OCI-LY7 (cell line): ENCODE measurements at regions not wholly inside any gene's neighbourhood (a gene's known extent, or its start where the extent isn't known, plus 50 kb on each side); places are given as distances from the start of the nearest gene placed in this dataset.

Experiments
- BruUV-seq: library from RNA; stranded (reverse); fragments of 400-500 nt; replicated peaks from 2 replicates; lab custom pipeline; 2021; lab: Mats Ljungman, UMichigan
- CTCF ChIA-PET: fragments of 300-600 bp; sonication (Branson Sonifier 250); formaldehyde crosslinking; loops from one replicate; lab custom pipeline; 2022; ENCODE audit warnings: antibody characterized with exemption; ENCODE audit not compliant: unreplicated experiment; lab: Charles Lee
- POLR2A ChIA-PET: fragments of 300-600 bp; sonication (Branson Sonifier 250); formaldehyde crosslinking; loops from one replicate; lab custom pipeline; 2022; ENCODE audit warnings: antibody characterized with exemption; lab: Charles Lee
- DNase-seq: peaks from one replicate; pipeline ENCODE4 v3.0.0-alpha.2; 2015; ENCODE audit warnings: low spot score
- H2AFZ ChIP-seq: fragments of 200-600 bp; sonication (generic), shearing (Covaris generic); 2 replicates; pipeline ENCODE4 v1.6.1; 2014; ENCODE audit warnings: mild to moderate bottlenecking, antibody characterized with exemption, low read length, moderate library complexity
- H3K27ac ChIP-seq: fragments of 200-600 bp; sonication (generic); 2 replicates; pipeline ENCODE4 v1.5.1; 2014; ENCODE audit warnings: mixed run types, low read depth, mild to moderate bottlenecking, moderate library complexity, low read length, inconsistent platforms; ENCODE audit not compliant: poor library complexity, severe bottlenecking
- H3K36me3 ChIP-seq: fragments of 200-600 bp; sonication (generic); 2 replicates; pipeline ENCODE4 v1.6.1; 2014; ENCODE audit warnings: mild to moderate bottlenecking, antibody characterized with exemption, low read length, moderate library complexity, mixed read lengths; ENCODE audit not compliant: insufficient read depth
- H3K4me1 ChIP-seq: fragments of 200-600 bp; sonication (generic); 2 replicates; pipeline ENCODE4 v1.5.1; 2014; ENCODE audit warnings: mild to moderate bottlenecking, low read length; ENCODE audit not compliant: insufficient read depth, poor library complexity, severe bottlenecking
- H3K4me2 ChIP-seq: fragments of 200-600 bp; sonication (generic); 2 replicates; pipeline ENCODE4 v1.6.1; 2014; ENCODE audit warnings: mild to moderate bottlenecking, low read length
- H3K4me3 ChIP-seq: fragments of 200-600 bp; sonication (generic); 2 replicates; pipeline ENCODE4 v1.5.1; 2014; ENCODE audit warnings: mild to moderate bottlenecking, low read depth, low read length; ENCODE audit not compliant: poor library complexity, severe bottlenecking
- H3K79me2 ChIP-seq: fragments of 200-600 bp; sonication (generic); 2 replicates; pipeline ENCODE4 v1.6.1; 2016; ENCODE audit warnings: low read depth, mild to moderate bottlenecking, low read length, moderate library complexity, mixed read lengths; ENCODE audit not compliant: insufficient read depth
- H3K9me2 ChIP-seq: fragments of 200-600 bp; sonication (generic); 2 replicates; pipeline ENCODE4 v1.6.1; 2016; ENCODE audit warnings: mild to moderate bottlenecking, low read length, mixed read lengths; ENCODE audit not compliant: insufficient read depth
- H3K9me3 ChIP-seq: fragments of 200-600 bp; sonication (generic); 2 replicates; pipeline ENCODE4 v1.6.1; 2014; ENCODE audit warnings: mild to moderate bottlenecking, mixed run types, low read length, mixed read lengths
- H4K20me1 ChIP-seq: fragments of 200-600 bp; sonication (generic); 2 replicates; pipeline ENCODE4 v1.6.1; 2014; ENCODE audit warnings: mild to moderate bottlenecking, antibody characterized with exemption, low read length, moderate library complexity, mixed read lengths; ENCODE audit not compliant: insufficient read depth
- EZH2phosphoT487 ChIP-seq: fragments of 200-600 bp; sonication (generic); IDR thresholded peaks from 2 replicates; pipeline ENCODE4 v1.6.1; 2018; ENCODE audit warnings: low read depth, borderline replicate concordance, mild to moderate bottlenecking, mixed run types, antibody characterized with exemption, low read length, moderate library complexity, mixed read lengths
- intact Hi-C: fragments of 100-400 bp; cut with micrococcal nuclease; formaldehyde crosslinking; loops from one replicate; pipeline ENCODE4 v1.10.0; 2022; ENCODE audit not compliant: unreplicated experiment
- TF ChIP-seq, protein P1 (sequence below): fragments of 200-600 bp; sonication (generic); conservative IDR thresholded peaks from 2 replicates; pipeline ENCODE4 v1.5.1; 2014; ENCODE audit warnings: mild to moderate bottlenecking, antibody characterized with exemption, low read length, moderate library complexity, mixed read lengths

DNA sequence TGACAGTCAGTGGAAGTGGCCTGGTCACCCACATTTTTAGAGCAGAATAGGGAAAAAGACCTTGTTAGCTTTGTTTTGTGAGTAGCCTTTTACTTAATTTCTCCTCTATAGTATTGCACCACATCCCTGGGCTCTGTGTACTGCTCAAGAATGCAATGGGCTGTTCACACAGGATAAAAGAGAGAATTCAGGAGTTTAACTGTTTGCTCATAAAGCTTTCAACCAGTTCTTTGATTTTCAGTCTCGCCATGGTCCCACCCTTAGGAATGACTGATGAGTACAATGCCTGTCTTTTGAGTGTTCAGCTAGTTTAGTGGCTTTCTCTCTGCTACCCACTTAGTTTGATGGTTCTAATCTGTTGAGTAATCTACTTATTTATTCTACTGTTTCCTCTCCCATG, 129.7 kb downstream of the PLG start:
- Histone ChIP-seq H3K4me1 (no peaks in the 10 kb centered on the region), H2AFZ (no peak overlapping the region), H4K20me1 (no peaks in the 10 kb centered on the region), H3K27ac (no peak overlapping the region), H3K36me3 (no peaks in the 10 kb centered on the region), H3K9me2 (no peaks in the 10 kb centered on the region), H3K4me3 (no peak overlapping the region), H3K4me2 (no peak overlapping the region), H3K9me3 (no peaks in the 10 kb centered on the region), H3K79me2 (no peaks in the 10 kb centered on the region)
- POLR2A ChIA-PET: no interaction called here
- no TSS peak for BruUV-seq
- CTCF ChIA-PET: no interaction called here
- intact Hi-C loops: no loop called here
- TF ChIP-seq, protein P1, sequence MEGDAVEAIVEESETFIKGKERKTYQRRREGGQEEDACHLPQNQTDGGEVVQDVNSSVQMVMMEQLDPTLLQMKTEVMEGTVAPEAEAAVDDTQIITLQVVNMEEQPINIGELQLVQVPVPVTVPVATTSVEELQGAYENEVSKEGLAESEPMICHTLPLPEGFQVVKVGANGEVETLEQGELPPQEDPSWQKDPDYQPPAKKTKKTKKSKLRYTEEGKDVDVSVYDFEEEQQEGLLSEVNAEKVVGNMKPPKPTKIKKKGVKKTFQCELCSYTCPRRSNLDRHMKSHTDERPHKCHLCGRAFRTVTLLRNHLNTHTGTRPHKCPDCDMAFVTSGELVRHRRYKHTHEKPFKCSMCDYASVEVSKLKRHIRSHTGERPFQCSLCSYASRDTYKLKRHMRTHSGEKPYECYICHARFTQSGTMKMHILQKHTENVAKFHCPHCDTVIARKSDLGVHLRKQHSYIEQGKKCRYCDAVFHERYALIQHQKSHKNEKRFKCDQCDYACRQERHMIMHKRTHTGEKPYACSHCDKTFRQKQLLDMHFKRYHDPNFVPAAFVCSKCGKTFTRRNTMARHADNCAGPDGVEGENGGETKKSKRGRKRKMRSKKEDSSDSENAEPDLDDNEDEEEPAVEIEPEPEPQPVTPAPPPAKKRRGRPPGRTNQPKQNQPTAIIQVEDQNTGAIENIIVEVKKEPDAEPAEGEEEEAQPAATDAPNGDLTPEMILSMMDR: no peak
- TF ChIP-seq EZH2phosphoT487: no peak
- no peak for DNase-seq

DNA sequence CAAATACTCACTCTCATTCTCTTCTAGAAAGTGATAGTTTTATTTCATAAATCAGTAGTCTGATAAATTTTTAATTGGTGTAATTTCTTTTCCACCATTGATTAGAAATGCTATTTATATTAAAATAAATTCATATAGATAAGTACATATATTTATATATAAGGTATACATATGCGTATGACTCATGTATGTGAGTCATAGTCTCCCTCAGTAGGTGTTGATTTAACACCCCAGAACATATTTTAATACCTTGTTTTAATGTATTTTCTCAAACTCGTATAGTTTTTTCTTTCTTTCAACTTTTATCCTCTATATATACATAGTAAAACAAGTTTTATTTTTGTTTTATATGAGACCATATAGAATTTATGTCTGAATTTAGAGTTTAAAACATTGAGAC, 130.4 kb downstream of the PLG start:
- no peaks in the 10 kb centered on the region for H3K4me1 ChIP-seq
- BruUV-seq: no TSS peak
- intact Hi-C loops: no loop called here
- H3K4me2 ChIP-seq: no peak overlapping the region
- TF ChIP-seq, protein P1: no peak
- TF ChIP-seq EZH2phosphoT487: no peak
- DNase-seq: no peak
- no peaks in the 10 kb centered on the region for H3K9me3 ChIP-seq
- POLR2A ChIA-PET: no interaction called here
- no peak overlapping the region for H2AFZ ChIP-seq
- CTCF ChIA-PET: no interaction called here
- no peaks in the 10 kb centered on the region for H3K9me2 ChIP-seq
- H4K20me1 ChIP-seq: no peaks in the 10 kb centered on the region
- H3K4me3 ChIP-seq: no peak overlapping the region
- no peak overlapping the region for H3K27ac ChIP-seq
- no peaks in the 10 kb centered on the region for H3K79me2 ChIP-seq
- no peaks in the 10 kb centered on the region for H3K36me3 ChIP-seq

DNA sequence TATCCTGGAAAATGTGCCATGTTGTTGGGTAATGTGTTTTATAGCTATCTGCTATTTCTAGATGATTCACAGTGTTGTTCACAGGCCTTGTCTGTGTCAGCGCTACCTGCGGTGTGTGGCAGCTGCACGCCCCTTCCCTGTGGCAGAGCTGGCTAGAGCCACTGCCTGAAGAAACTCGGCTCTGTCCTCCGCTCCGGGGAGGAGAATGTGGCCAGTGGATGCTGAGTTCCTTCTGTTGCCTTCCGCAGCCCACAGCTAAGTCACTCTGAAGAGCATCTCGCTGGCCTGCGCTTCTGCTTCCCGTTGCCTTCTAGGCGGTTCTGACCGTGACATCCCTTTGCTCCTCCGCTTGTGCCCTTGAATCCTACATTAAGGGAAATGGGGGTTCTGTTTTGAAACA, 135.1 kb downstream of the PLG start:
- Histone ChIP-seq H3K27ac (no peak overlapping the region), H3K79me2 (no peaks in the 10 kb centered on the region), H3K4me3 (no peak overlapping the region), H3K4me1 (no peaks in the 10 kb centered on the region), H2AFZ (no peak overlapping the region), H4K20me1 (no peaks in the 10 kb centered on the region), H3K4me2 (no peak overlapping the region), H3K36me3 (no peaks in the 10 kb centered on the region), H3K9me3 (no peaks in the 10 kb centered on the region), H3K9me2 (no peaks in the 10 kb centered on the region)
- intact Hi-C loops: no loop called here
- POLR2A ChIA-PET: no interaction called here
- no TSS peak for BruUV-seq
- DNase-seq: no peak
- no peak for TF ChIP-seq EZH2phosphoT487
- CTCF ChIA-PET: no interaction called here
